ENCODE measurements at regions not wholly inside any gene's neighbourhood (a gene's known extent, or its start where the extent isn't known, plus 50 kb on each side); places are given as distances from the start of the nearest gene placed in this dataset.

GRCh38 chr11:69422645-69423044 is 58.8 kb upstream of the LINC01488 start (continued):
- TF ChIP-seq KDM1A (IDR thresholded peaks at IDR 0.05; ENCODE audit: borderline replicate concordance, low read length) (no peak), ASH2L (IDR thresholded peaks at IDR 0.05; ENCODE audit: low read length) (no peak)

All from H1 (cell line).